Hematopoietic multipotent progenitor cell (in vitro differentiated cells): ENCODE measurements at regions not wholly inside any gene's neighbourhood (a gene's known extent, or its start where the extent isn't known, plus 50 kb on each side); places are given as distances from the start of the nearest gene placed in this dataset.
"Not testable (repeated sequence)": the region's sequence is repeated elsewhere in the genome, so short reads cannot be mapped to it uniquely, and the experiment has no call there.

Source experiments
- DNase-seq, 3 donors: peaks; one replicate each; pipeline ENCODE4 v3.0.0-alpha.2; 2011 to 2015; ENCODE audit warnings: low read depth in 2 of 3, low spot score in 2 of 3

DNA sequence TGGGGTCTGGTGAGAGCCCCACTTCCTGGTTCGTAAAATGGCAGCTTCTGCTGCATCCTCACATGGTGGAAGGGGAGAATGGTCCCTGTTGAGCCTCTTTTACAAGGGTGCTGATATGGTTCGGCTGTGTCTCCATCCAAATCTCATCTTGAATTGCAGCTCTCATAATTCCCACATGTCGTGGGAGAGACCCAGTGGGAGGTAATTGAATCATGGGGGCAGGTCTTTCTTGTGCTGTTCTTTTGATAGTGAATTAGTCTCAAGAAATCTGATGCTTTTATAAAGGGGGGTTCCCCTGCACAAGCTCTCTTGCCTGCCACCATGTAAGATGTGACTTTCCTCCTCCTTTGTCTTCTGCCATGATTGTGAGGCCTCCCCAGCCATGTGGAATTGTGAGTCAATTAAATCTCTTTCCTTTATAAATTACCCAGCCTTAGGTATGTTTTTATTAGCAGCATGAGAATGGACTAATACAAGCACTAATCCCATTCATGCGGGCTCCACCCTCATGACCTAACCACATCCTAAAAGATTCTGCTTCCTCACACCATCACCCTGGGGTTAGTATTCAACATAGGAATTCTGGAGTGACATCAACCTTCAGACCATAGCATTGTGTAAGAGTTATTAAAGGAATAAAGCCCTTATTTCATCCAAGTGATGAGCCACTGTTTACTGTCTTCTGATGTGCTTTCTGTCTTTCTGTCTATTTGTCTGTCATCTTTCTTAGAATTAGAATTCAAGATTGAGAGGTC lies 159.0 kb upstream of the IRS2 start:
- DNase-seq = no peak

DNA sequence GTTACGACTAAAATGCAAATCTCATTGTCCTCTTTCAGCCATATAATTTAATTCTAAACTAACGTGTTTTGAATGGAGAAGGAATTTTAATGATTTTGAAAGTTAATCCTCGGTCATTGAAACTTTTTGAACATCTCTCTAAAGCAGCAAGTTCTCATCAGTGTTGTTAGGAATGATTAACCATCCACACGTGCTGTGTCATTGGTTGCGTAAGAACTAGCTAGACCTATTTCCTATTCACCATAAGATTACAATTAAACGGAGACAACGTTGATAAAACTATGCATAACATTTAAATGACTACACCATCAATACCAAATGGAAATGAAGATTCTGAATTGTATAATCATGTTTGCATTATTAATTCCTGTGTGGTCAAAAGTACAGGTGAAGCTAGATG lies 155.6 kb upstream of the IRS2 start:
- no peak for DNase-seq

DNA sequence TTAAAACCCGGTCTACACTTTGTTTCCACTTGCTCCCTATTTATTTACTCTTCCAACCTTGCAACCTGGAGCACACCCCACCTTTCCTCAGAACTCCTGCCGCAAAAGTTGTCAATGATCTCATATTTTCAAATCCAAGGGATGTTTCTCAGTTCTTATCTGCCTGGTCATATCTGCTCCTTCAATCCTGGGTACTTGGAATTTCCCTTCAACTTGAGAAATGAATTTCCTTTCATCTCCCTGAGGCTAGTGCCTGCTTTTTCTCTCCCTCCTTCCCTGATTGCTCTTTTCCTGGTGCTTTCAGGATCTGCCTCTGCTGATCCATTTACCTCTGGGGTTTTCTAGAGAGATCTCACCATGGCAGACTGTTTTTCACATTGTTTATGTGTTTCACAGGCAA lies 154.8 kb upstream of the IRS2 start:
- DNase-seq = no peak

DNA sequence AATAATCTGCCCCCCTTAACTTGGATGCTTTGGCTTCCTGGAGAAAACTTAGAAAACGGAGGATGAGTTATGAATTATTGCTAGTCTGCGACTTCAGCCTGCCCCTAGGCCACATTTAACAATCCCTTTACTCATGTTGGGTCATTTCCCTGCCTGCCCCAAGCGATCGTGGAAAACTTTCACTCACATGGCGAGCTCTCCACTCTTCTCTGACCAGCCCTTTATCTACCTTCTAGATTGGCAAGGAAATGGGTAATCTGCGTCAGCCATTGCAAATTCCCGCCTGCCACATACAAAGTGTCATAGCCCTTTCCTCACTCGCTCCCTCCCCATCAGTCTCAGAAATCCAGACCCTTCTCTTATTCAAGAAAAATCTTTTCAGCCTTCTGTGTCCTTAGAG lies 154.3 kb upstream of the IRS2 start:
- no peak for DNase-seq

DNA sequence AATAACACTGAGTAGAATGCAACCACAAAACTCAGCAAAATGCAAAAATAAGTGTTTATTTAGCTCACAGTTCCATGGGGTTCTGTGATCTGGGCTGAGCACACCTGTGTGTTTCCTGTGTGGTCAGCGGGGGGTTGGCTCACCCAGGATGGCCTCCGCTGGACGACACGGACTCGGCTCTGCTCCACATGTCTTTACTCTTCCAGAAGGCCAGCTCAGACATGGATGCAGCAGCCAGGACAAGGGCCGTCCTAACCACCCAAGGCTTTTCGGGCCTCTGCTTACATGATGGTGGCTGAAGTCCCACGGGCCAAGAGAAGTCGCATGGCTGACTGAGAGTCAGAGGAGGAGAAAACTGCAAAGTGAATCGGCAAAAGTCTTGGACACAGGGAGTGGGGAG lies 153.5 kb upstream of the IRS2 start:
- no peak for DNase-seq

DNA sequence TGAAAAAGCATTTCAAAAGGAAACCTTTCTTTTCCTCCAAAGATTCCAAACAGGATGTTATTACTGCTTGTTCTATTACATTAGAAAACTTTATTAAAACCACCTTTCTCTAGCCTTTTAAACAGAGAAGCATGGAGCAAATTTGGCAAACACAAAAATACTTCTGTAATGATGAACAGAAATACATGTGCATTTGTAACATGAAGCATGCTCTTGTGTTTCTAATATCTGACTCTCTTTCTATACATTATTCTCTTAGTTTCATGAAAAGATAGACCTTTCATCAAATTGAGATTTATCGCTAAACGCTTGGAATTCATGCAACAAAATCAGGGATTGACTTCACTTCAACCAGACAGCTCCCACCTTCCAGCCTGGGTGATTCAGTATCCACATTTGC lies 152.8 kb upstream of the IRS2 start:
- DNase-seq = no peak

DNA sequence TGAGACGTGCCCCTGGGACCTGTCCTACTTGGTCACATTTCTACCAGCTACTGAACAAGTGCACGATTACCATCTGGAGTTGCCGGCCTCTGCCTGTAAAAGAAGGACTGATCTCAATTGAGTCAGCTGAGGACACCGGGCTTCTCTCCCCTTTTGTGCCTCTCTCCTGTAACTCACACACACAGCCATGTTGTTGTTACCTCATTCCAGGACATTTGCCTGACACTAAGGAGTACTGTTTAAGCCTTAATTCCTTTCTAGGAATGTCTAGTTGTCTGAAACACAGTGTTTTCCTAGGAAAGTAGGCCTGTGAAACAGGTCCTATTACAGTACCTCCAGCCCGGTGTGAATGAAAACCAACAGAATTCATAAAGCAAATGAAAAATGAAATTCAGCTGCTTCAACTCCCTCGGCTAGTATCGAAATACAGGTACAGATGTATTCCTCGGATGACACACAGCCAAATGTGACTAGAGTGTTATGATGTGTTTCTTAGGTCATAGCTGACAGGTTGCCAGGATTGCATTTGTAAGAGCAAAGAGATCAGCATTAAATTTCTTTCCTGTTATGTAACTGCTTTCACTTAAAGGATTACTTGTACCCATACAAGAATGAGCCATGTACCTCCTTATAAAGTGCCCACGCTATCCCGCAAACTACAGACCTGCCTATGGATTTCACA lies 152.0 kb upstream of the IRS2 start:
- DNase-seq = no peak

DNA sequence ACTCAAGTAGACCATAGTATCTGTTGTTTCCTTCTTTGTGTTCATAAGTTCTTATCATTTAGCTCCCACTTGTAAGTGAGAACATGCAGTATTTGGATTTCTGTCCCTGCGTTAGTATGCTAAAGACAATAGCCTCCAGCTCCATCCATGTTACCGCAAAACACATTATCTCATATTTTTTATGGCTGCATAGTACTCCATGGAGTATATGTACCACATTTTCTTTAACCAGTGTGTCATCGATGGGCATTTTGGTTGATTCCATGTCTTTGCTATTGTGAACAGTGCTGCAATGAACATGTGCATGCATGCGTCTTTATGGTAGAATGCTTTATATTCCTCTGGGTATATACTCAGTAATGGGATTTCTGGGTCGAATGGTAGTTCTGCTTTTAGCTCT lies 148.1 kb upstream of the IRS2 start:
- not testable (repeated sequence) for DNase-seq

DNA sequence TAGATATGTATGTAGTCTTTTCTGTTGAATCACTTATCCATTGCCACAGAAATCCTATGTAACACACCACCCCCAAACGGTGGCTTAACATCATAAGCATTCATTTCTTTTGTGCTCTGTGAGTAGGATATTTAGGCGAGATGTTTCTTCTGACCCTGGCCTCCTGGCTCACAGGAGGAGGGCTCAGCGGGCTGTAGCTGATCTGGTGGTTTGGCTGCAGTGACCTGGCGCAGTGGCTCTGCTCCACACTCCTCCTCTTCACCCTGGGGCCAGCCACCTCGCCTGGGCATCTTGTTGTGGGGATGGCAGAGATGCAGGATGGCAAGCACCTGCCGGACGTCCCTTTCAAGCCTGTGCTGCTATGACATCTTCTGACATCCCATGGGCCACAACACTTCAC lies 147.1 kb upstream of the IRS2 start:
- no peak for DNase-seq

DNA sequence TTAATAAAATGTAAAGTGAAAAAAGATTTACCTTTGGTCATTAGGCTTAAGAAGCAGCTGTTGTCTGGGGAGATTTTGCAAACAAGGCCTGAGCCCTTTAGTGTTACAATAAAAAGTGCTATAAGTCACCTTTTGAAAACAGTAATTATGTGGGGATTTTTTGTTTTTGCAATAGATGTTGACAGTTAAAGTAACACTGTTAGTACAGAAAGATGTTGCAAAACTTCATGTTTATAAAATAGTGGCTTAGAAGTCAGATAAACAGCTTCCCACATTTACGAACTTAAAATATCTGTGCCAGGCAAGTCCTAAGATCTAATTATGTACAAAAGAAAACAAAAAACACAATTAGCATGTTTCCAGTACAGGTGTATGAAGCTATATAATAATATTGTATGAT lies 138.0 kb upstream of the IRS2 start:
- DNase-seq = no peak

DNA sequence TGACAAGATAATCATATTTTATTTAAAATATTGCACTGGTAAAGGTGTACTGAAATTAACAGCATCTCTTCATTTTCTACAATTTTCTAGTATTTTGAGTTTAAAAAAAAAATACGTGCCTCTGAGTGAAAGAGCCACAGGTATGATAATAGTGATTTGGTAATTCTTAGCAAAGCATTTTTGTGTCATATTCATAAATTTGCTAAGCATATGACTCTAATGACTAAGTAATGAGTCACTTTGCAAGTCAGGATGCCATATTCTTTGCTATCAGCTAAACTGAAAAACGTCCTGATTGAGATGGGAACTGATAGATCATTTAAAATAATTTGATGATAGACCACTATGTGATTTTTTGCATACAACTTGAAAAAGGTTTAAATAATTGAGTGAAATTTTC lies 136.1 kb upstream of the IRS2 start:
- DNase-seq = no peak

DNA sequence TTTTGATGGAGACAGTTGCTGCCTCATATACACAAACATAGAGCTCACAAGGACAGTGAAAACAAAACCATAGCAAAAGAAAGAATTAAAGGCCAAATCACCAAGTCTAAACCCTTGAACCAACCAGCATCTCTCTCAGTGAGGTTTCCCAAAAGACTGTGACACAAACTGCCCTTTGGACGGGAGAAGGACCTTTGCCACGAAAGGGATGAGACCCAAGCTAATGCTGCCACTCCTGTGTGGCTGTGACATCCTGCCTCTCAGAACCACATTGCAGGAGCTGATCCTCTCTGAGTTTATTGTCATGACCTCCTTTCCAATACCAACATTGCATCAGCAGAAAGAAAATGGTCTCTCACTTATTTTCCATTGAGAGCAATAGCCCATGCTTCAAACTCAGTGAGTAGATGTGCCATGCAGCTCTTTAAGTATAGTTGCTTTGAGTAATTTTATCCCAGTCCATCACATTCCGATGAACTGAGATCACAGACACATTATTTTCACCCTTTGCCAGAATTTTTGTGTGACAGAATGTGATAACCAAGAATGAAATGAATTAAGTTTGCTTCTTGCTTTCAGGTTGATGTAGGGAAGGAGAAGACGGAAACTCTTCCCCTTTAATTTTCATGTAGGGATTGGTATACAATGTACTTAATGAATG lies 133.5 kb upstream of the IRS2 start:
- no peak for DNase-seq

DNA sequence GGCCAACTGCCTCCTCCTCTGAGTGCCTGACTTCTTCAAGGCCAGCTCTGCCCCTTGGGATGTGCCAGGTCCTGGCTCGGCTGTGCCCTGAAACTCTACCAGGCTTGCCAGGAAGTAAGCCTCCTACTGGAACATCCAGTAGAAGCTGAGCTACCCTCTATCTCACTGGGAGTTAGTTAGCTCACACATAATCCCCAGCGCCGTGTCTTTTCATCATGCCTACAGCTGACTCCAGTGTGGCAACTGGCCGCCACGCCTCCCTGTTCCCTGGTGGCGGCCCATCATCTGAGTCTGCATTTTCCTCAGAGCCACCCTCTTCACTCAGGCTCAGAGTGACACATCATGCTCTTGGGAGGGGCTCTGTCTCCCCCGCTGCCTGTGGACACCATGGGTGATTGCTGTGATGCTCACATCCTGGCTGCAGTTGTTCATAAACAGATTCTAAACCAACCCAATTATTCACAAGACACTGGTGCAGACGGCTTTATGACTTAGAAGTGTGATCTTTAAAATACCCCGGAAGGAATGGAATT lies 131.9 kb upstream of the IRS2 start:
- no peak for DNase-seq

DNA sequence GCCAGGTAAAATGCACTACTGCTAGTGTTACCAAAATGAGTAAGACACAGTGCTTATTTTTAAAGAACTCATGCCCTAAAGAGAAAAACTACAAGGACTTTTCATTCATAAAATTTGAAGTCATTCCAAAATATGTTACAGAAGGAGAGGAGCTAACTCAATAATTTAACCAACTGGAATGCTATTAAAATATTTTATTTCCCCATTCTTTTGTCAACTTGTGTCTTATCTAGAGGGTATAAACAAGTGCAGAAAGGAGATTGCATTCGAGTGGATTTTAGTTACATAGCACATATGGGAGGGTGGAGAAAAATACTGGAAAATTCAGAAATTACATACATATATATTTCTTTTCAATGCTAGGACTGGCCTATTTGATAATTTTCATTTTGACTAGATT lies 131.0 kb upstream of the IRS2 start:
- no peak for DNase-seq

DNA sequence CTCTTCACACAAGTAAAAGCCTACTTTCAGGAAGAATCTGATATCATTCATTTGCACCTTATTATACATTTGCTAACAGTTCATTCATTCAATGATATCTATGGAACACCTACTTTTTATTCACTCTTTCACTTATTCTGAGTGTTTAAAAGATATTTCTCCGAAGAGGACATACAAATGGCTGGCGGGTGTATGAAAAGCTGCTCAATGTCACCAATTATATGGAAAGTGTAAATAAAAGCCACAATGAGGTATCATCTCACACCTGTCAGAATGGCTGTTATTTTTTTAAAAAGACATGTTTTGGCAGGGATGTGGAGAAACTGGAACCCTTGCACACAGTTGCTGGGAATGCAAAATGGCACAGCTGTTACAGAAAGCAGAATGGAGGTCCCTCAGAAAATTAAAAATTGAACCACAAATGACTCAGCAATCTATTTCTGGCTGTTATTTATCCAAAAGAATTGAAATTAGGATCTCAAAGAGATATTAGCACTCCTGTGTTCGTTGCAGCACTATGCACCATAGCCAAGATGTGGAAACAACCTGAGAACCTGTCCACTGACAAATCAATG lies 127.6 kb upstream of the IRS2 start:
- no peak for DNase-seq

DNA sequence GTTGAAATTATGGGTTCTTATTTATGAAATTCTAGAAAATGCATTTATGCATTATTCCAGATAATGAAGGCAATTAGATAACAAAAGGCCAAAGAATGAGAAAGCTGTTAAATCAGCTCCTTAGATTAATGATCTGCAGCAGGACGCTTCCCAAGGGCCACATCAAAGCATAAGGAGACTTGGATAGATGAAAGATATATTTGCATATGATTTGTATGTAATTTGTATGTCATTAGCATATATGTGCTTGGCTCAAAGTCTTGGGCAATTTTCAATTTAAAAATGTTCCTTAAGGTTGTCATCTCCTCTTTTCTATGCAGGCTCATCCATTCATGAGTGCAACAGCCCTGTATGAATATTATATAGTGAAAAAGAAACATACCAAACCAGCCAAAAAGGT lies 126.8 kb upstream of the IRS2 start:
- no peak for DNase-seq

DNA sequence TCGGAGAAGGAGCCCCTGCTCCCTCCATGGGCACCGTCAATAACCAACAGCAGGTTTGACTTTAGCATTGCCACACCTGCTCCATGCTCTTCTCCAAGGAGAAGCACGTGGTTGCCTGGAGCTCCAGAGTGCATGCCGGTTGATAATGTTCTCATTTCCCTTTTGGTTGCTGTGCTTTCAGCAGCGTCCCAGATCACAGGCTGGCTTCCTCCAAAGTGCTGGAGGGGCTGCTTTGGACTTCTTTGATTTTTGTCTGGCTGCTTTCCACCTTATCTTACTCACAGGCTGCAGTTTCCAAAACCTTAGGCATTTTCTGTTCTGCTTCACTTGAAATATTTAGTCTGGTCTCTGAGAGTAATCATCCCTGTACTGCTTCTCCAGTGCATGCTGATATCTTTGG lies 123.8 kb upstream of the IRS2 start:
- no peak for DNase-seq

DNA sequence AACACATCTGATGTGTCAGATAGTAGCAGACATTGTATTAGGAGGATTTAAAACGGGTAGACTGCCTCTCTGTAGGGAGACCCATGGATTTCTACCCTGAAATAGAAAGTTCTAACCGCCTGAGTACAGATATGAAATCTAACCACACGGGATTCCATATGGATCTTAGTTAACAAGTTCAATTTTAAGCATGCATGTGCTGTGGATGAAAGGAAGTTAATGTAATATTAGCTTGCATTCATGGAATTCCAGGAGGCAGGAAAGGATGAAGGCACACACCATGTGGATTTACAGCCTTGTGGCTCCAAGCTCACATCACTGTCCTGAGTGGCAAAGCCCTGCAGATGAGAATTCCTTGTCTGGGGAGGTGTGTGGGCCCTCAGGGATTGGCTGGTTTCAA lies 120.6 kb upstream of the IRS2 start:
- no peak for DNase-seq

DNA sequence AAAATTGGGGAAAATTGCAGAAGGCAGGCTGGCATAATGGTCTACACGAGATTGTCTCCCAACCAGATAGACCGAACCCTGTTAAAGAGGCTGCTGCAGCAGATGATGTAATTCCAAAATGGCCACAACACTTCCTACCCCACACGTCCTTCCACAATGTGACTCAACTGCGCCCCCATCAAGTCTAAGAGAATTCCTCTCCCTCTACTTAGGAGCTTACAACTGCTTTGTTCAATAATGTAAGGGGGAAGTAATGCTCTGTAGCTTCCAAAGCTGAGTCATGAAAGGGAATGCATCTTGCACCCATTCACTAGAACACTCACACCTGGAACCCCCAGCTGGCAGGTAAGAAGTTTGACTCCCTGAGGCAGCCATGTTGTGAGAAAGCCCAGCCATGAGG lies 117.8 kb upstream of the IRS2 start:
- no peak for DNase-seq

DNA sequence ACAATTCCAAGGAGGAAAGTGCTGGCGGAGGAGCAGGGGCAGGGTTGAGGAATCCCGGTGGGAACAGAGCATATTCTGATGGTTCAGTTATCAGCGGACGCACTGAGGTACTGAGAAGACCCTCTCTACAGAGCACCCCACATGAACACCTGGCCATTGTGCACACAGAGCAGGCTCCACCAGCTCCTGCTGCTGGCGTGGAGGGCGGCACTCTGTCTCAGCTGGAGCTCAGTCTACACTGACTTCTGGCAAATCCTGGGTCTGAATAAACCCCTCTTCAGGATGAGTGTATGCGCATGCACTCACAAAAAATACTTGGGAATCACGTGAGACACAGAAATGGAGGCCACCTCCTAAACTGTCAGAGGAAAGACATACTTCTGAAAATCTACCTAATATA lies 114.4 kb upstream of the IRS2 start:
- DNase-seq = no peak

DNA sequence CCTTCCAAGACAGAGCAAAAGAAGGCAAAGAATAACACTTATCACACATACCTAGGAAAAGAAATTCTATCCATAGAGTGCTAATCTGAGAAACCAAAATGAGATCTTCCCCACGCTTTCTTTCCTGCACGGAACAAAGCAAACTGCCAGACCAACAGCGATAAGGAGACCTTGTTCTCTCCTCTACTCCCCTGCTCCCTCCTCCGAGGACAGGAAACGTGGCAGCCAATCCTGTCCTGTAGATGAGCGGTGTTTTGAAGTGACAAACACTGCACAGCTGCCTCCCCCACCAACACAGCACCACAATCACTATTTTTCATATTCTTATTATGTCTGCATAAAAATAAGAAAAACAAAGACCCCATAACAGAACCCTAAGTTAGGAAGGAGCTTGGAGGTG lies 113.9 kb upstream of the IRS2 start:
- DNase-seq = no peak

DNA sequence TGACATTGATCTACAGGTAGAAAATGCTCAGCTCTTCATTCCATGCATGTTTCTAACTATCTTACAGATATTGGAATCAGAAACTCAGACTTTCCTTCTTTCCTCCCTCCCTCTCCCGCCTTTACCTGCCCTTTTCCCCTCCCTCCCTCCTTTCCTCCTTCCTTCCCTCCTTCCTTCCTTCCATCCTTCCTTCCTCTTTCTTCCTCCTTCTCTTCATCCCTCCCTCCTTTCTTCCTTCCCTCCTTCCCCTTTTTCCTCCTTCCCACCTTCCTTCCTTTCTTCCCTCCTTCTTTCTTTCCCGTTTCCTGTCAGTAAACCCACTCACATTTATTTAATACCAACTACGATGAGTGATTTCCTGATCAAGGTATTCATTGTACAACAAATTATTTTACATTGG lies 113.4 kb upstream of the IRS2 start:
- no peak for DNase-seq
